ENCODE measurements at regions not wholly inside any gene's neighbourhood (a gene's known extent, or its start where the extent isn't known, plus 50 kb on each side); places are given as distances from the start of the nearest gene placed in this dataset.

- TF ChIP-seq CTCF (IDR thresholded peaks at IDR 0.05) (no peak), POLR2A (IDR thresholded peaks at IDR 0.05) (no peak)
Measured at GRCh38 chr14:55832122-55832911, 252.3 kb downstream of the KTN1 start.

Data from adrenal gland (tissue), 5 donors.